C4-2B (cell line): ENCODE measurements at regions not wholly inside any gene's neighbourhood (a gene's known extent, or its start where the extent isn't known, plus 50 kb on each side); places are given as distances from the start of the nearest gene placed in this dataset.

Experiments
- ZFX ChIP-seq: fragments of 450-650 bp; IDR thresholded peaks from 2 replicates; pipeline ENCODE4 v1.6.1; 2017
- TF ChIP-seq, protein P1 (sequence below): fragments of 450-650 bp; conservative IDR thresholded peaks from 2 replicates; pipeline ENCODE4 v1.5.1; 2017; ENCODE audit warnings: mild to moderate bottlenecking

DNA sequence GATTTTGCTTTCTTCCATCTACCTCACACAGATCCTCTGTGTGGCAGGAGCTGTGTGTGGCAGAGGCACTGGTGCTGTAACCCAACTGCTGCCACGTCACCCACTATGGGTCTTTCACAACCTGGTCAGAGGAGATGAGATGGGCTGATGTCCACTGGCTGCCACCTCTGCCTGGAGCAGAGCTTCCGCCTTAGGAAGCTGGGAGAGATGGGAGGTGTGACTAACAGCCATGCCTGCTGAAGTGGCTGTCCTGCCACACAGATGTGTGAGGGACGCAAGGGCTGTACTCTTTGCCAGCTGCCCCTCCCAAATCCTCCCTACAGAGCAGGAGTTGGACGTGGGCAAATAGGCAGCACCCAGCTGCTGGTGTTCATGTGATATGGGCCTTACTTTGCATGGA lies 329.5 kb downstream of the GABRB3 start:
- no peak for TF ChIP-seq ZFX
- TF ChIP-seq, protein P1, sequence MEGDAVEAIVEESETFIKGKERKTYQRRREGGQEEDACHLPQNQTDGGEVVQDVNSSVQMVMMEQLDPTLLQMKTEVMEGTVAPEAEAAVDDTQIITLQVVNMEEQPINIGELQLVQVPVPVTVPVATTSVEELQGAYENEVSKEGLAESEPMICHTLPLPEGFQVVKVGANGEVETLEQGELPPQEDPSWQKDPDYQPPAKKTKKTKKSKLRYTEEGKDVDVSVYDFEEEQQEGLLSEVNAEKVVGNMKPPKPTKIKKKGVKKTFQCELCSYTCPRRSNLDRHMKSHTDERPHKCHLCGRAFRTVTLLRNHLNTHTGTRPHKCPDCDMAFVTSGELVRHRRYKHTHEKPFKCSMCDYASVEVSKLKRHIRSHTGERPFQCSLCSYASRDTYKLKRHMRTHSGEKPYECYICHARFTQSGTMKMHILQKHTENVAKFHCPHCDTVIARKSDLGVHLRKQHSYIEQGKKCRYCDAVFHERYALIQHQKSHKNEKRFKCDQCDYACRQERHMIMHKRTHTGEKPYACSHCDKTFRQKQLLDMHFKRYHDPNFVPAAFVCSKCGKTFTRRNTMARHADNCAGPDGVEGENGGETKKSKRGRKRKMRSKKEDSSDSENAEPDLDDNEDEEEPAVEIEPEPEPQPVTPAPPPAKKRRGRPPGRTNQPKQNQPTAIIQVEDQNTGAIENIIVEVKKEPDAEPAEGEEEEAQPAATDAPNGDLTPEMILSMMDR: no peak
